ENCODE measurements at regions not wholly inside any gene's neighbourhood (a gene's known extent, or its start where the extent isn't known, plus 50 kb on each side); places are given as distances from the start of the nearest gene placed in this dataset.

DNA sequence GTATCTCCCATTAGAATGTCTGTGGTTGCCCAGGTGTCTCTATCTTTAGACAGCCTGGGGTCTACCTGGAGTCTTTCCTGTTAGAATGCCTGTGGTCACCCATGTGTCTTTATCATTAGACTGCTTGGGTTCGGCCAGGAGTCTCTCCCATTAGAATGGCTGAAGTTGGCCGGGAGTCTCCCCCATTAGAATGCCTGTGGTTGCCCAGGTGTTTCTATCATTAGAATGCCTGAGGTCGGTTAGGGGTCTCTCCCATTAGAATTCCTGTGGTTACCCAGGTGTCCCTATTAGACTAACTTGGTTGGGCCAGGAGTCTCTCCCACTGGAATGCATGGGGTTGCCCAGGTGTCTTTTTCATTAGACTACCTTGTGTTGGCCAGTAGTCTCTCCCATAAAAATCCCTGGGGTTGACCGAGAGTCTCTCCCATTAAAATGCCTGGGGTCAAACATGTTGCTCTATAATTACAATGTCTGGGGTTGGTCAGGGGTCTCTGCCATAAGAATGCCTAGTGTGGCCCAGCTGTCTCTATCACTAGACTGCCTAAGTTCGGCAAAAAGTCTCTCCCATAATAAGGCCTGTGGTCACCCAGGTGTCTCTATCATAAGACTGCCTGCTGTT lies 1448.7 kb downstream of the UQCRFS1 start:
- no peak for DNase-seq (ENCODE audit: low read depth in 3 of 3, low spot score in 2 of 3)

DNA sequence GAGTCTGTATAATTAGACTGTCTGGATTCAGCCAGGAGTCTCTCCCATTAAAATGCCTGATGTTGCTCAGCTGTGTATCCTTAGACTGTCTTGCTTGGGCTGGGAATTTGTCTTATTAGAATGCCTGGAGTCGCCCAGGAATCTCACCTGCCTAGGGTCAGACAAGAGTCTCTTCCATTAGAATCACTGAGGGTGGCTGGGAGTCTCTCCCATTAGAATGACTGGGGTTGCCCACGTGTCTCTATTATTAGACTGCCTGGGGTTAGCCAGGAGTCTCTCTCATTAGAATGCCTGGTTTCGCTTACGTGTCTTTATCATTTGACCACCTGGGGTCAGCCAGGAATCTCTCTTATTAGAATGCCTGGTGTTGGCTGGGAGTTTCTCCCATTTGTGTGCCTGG lies 1450.0 kb downstream of the UQCRFS1 start:
- DNase-seq (ENCODE audit: low read depth in 3 of 3, low spot score in 2 of 3): no peak

DNA sequence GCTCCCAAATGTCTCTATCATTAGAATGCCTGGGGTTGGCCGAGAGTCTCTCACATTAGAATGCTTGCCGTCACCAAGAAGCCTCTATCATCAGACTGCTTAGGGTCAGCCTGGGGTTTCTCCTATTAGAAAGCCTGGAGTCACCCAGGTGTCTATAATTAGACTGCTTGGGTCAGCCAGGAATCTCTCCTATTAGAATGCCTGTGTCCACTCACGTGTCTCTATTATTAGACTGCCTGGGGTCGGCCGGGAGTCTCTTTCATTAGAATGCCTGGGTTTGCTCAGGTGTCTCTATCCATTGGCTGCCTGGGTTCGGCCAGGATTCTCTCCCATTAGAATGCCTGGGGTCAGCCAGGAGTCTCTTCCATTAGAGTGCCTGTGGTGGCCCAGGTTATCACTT lies 1453.1 kb downstream of the UQCRFS1 start:
- no peak for DNase-seq (ENCODE audit: low read depth in 3 of 3, low spot score in 2 of 3)

DNA sequence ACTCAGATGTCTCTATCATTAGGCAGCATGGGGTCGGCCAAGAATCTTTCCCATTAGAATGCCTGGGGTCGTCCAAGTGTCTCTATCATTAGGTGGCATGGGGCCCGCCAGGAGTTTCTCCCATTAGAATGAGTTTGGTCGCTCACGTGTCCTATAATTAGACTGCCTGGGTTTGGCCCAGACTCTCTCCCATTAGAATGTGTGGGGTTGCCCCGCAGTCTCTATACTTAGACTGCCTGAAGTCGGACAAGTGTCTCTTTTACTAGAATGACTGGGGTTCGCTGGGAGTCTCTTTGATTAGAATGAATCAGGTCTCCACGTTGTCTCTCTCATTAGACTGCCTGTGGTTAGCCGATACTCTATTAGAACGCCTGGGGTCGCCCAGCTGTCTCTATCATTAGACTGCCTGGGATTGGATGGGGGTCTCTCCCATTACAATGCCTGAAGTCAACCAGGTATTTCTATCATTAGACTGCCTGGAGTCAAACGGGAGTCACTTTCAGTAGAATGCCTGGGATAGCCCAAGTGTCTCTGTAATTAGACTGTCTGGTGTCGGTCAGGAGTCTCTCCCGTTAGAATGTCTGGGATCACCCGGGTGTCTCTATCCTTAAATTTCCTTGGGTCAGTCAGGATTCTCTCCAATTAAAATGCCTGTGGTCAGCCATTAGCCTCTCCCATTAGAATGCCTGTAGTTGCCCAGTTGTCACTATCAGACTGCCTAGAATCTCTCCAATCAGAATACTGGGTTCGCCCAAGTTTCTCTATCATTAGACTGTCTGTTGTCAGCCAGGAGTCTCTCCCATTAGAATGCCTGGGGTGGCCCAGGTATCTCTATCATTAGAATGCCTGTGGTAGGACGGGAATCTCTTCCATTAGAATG lies 1454.1 kb downstream of the UQCRFS1 start:
- DNase-seq (ENCODE audit: low read depth in 3 of 3, low spot score in 2 of 3): no peak

GRCh38 chr19:27754700-27755099 lies 1458.3 kb downstream of the UQCRFS1 start:
- DNase-seq (ENCODE audit: low read depth in 3 of 3, low spot score in 2 of 3): no peak

GRCh38 chr19:27753622-27754021 lies 1459.3 kb downstream of the UQCRFS1 start:
- DNase-seq (ENCODE audit: low read depth in 3 of 3, low spot score in 2 of 3): no peak

GRCh38 chr19:27752530-27753184 lies 1460.3 kb downstream of the UQCRFS1 start:
- DNase-seq (ENCODE audit: low read depth in 3 of 3, low spot score in 2 of 3): no peak

DNA sequence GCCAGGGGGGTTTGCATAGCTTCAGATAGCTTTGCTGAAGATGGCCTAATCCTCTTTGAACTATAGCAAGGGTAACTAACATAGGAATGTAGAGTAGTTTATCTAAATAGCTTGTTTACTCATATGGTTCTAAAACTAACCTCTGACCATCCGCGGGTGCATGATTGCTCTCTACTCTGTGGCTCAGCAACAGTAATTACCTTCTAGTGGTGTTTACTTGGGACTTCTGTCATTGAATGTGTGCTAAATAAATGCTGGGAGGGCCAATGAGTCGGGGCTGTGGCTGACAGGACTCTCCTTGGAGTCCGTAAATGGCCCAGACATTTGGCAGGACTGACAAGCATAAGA lies 1461.9 kb downstream of the UQCRFS1 start:
- DNase-seq (ENCODE audit: low read depth in 3 of 3, low spot score in 2 of 3): no peak

DNA sequence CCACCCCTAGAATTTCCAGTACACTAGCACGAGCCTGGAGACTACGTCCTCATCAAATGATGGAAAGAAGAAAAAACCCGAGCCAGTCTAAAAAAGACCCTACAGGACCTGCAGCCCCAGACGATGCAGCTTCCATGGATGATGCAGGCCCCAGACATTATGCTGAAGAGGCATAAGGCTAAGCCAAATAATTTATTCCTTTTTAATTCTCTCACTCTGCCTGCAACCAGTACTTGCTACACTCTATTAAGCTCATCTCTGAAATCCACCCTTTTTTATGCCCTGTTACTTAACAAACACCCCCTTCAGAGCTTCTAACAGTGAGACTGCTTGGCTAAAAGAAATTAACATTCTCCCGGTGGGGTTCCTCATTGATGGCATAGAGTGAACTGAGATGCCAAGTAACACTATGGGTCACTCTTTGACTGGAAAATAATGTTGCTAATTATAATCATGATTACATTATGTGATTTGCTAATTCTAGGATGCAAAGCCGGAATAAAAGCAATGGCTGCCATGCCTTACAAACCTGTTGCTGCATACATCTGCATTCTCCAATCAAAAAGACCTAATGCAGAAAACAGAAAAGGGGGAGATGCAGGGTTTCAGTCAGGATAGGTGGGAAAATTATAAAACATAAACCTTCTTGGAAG lies 1462.4 kb downstream of the UQCRFS1 start:
- no peak for DNase-seq (ENCODE audit: low read depth in 3 of 3, low spot score in 2 of 3)

DNA sequence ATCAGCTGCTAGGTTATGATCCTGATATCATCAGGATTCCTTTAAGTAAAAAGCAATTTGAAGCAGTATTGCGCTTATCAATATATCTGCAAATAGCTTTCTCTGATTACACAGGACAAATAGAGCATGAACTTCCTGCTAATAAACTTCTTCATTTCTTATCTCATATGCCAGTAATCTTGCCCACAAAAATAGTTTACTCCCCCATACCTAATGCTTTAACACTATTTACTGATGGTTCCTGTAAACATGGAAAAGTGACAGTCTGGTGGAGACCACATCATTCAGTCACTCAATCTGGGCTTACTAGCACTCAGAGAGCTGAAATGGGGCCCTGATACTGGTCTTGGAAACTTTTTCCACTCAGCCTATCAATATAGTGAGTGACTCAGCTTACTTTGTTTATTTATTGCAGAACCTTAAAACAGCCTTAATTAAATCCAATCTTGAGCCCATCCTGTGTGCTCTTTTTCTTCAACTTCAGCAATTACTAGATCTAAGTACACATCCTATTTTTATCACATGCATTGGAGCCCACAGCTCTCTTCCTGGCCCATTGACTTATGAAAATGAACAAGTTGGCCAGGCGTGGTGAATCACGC lies 1464.3 kb downstream of the UQCRFS1 start:
- no peak for DNase-seq (ENCODE audit: low read depth in 3 of 3, low spot score in 2 of 3)

- DNase-seq (ENCODE audit: low read depth in 3 of 3, low spot score in 2 of 3): no peak
Observed at GRCh38 chr19:27746691-27747380, 1466.1 kb downstream of the UQCRFS1 start.

GRCh38 chr19:27745978-27746542 lies 1466.9 kb downstream of the UQCRFS1 start:
- no peak for DNase-seq (ENCODE audit: low read depth in 3 of 3, low spot score in 2 of 3)

- DNase-seq (ENCODE audit: low read depth in 3 of 3, low spot score in 2 of 3): no peak
Observed at GRCh38 chr19:27744926-27745768, 1467.8 kb downstream of the UQCRFS1 start.

GRCh38 chr19:27742041-27742440 lies 1470.9 kb downstream of the UQCRFS1 start:
- no peak for DNase-seq (ENCODE audit: low read depth in 3 of 3, low spot score in 2 of 3)

DNA sequence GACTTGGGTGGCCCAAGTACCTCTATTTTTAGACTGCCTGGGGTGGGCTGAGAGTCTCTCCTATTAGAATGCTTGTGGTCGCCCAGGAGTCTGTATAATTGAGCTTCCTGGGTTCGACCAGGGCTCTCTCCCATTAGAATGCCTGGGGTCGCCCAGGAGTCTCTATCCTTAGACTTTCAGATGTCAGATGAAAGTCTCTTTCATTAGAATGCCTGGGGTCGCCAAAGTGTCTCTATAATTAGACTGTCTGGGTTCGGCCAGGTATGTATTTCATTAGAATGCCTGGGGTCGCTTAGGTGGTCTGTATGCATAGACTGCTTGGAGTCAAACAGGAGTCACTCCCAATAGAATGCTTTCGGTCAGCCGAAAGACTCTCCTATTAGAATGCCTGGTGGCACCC lies 1471.7 kb downstream of the UQCRFS1 start:
- no peak for DNase-seq (ENCODE audit: low read depth in 3 of 3, low spot score in 2 of 3)

DNA sequence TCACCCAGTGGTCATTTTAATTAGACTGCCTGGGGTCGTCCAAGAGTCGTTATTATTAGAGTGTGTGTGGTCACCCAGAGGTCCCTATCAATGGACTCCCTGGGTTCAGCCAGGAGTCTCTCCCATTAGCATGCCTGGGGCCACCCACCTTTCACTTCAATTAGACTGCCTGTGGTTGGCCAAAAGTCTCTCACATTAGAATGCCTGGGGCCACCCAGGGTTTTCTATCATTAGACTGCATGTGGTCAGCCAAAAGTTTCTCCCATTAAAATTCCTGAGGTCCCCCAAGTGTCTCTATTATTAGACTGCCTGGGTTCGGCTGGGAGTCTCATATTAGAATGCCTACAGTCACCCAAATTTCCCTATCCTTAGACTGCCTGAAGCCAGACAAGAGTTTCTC lies 1472.6 kb downstream of the UQCRFS1 start:
- no peak for DNase-seq (ENCODE audit: low read depth in 3 of 3, low spot score in 2 of 3)

- DNase-seq (ENCODE audit: low read depth in 3 of 3, low spot score in 2 of 3): no peak
Observed at GRCh38 chr19:27738569-27739193, 1474.3 kb downstream of the UQCRFS1 start.

GRCh38 chr19:27736225-27736624 lies 1476.7 kb downstream of the UQCRFS1 start:
- no peak for DNase-seq (ENCODE audit: low read depth in 3 of 3, low spot score in 2 of 3)

- DNase-seq (ENCODE audit: low read depth in 3 of 3, low spot score in 2 of 3): no peak
Observed at GRCh38 chr19:27735314-27735713, 1477.6 kb downstream of the UQCRFS1 start.
